Stimulated activated CD8-positive, alpha-beta memory T cell treated with anti-CD3 and anti-CD28 coated beads, Interleukin-7, amount 100 ng/mL, for 48 hours (primary cell): ENCODE measurements at regions not wholly inside any gene's neighbourhood (a gene's known extent, or its start where the extent isn't known, plus 50 kb on each side); places are given as distances from the start of the nearest gene placed in this dataset.

ENCODE experiments used
- DNase-seq, 2 donors: peaks; one replicate each; pipeline ENCODE4 v3.0.0-alpha.2; 2020; ENCODE audit warnings: low read depth in 1 of 2; ENCODE audit errors: extremely low read depth in 1 of 2

- DNase-seq, result no peak
These were observed 67.8 kb upstream of the HDAC4 start for GRCh38 chr2:239468491-239469105.

GRCh38 chr2:239467956-239468490 is 67.2 kb upstream of the HDAC4 start:
- DNase-seq, result no peak

GRCh38 chr2:239467281-239467955 is 66.6 kb upstream of the HDAC4 start:
- DNase-seq, result no peak

GRCh38 chr2:239466755-239467271 is 66.0 kb upstream of the HDAC4 start:
- no peak for DNase-seq

GRCh38 chr2:239466061-239466754 is 65.4 kb upstream of the HDAC4 start:
- DNase-seq, result no peak

GRCh38 chr2:239465017-239466001 is 64.5 kb upstream of the HDAC4 start:
- no peak for DNase-seq

- no peak for DNase-seq
These were observed 63.6 kb upstream of the HDAC4 start for GRCh38 chr2:239464166-239465016.

GRCh38 chr2:239463541-239464165 is 62.8 kb upstream of the HDAC4 start:
- DNase-seq, result no peak

GRCh38 chr2:239462671-239463506 is 62.1 kb upstream of the HDAC4 start:
- no peak for DNase-seq

- no peak for DNase-seq
These were observed 61.3 kb upstream of the HDAC4 start for GRCh38 chr2:239462191-239462515.

- no peak for DNase-seq
These were observed 60.7 kb upstream of the HDAC4 start for GRCh38 chr2:239461291-239462190.

- no peak for DNase-seq
These were observed 60.0 kb upstream of the HDAC4 start for GRCh38 chr2:239460780-239461179.

- no peak for DNase-seq
These were observed 58.8 kb upstream of the HDAC4 start for GRCh38 chr2:239459606-239460005.

GRCh38 chr2:239459056-239459455 is 58.2 kb upstream of the HDAC4 start:
- no peak for DNase-seq

- no peak for DNase-seq
These were observed 57.0 kb upstream of the HDAC4 start for GRCh38 chr2:239457586-239458445.

- no peak for DNase-seq
These were observed 56.1 kb upstream of the HDAC4 start for GRCh38 chr2:239456940-239457339.
